GM23248 (cell line): ENCODE measurements at regions not wholly inside any gene's neighbourhood (a gene's known extent, or its start where the extent isn't known, plus 50 kb on each side); places are given as distances from the start of the nearest gene placed in this dataset.

Source experiments
- EZH2 ChIP-seq: fragments of 200-600 bp; sonication (generic); IDR thresholded peaks from 2 replicates; pipeline ENCODE4 v1.6.1; 2018; ENCODE audit warnings: antibody characterized with exemption, mild to moderate bottlenecking; ENCODE audit not compliant: insufficient read depth, poor library complexity, severe bottlenecking
- EZH2phosphoT487 ChIP-seq: fragments of 200-600 bp; sonication (generic); IDR thresholded peaks from 2 replicates; pipeline ENCODE4 v1.6.1; 2018; ENCODE audit warnings: antibody characterized with exemption, moderate library complexity, mild to moderate bottlenecking, low read depth; ENCODE audit not compliant: insufficient read depth

- TF ChIP-seq EZH2, result no peak
- no peak for TF ChIP-seq EZH2phosphoT487
These were observed 115.7 kb downstream of the RPL22L1 start for GRCh38 chr3:170754311-170754693.
